H54 (cell line): ENCODE measurements at regions not wholly inside any gene's neighbourhood (a gene's known extent, or its start where the extent isn't known, plus 50 kb on each side); places are given as distances from the start of the nearest gene placed in this dataset.

Experiments
- DNase-seq: peaks from one replicate; pipeline ENCODE4 v3.0.0; 2011; ENCODE audit warnings: low spot score, mixed read lengths; ENCODE audit not compliant: insufficient read length
- FAIRE-seq: peaks from 3 replicates; lab custom pipeline; 2011; peaks lifted over from hg19 to GRCh38; lab: Jason Lieb, UNC
- POLR2A ChIP-seq: IDR thresholded peaks from 2 replicates; pipeline ENCODE4 v1.6.1; 2011; ENCODE audit warnings: low read depth, mild to moderate bottlenecking, low read length

DNA sequence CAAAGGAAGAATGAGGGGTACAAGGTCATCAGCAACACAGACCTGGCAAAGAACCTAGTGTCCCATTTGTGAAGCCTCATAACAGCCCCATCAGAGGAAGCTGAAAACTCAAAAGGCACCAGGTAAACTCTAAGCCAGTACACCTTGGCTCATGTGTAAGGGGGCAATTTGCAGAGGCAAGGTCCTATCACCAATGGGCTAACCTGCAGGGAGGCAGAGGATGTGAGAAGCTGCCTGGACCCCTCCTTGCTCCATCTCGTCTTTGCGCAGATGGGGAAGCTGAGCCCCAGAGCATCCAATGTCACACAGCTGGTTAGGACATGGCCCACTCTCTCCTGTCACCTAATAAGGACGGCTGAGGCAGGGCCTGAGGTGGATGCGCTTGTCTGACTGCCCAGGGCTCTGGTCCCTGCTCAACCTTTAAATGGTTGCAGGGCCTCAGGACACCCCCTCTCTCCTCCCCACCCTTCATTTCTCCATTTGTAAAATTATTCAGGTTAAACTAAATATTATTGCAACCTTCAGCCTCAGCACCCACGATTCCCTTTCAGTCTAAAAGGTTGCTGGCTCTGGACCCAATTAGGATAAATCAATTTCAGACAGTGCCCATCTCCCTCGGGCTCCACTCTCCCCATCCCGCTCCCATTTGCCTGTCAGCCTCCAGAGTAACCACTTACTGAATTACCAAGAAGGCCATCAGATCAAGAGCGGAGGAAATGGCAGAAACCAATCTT lies 135.3 kb downstream of the OAT start:
- DNase-seq (no peak), FAIRE-seq (no peak)

GRCh38 chr10:124282326-124282725 lies 136.4 kb downstream of the OAT start:
- no peak for DNase-seq
- TF ChIP-seq POLR2A, result no peak

More for the DNA sequence above, 135.3 kb downstream of the OAT start:
- no peak for TF ChIP-seq POLR2A

DNA sequence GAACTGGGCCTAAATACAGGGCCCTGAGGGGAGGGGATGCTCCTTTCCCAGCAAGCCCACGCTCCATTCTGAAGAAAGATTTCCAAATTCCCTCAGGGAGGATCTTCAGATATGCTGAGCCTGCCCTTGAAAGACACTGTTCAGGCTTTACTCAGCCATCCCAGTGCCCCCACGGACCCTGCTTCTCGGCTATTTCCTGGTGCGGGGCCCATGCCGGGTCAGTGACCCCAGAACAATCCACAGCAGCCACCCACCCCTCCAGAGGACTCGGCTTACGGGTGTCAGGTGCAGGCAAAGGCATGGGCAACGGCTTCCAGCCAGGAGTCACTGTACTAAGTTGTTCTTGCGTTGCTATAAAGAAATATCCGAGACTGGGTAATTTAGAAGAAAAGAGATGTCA lies 137.1 kb downstream of the OAT start:
- no peak for FAIRE-seq
- TF ChIP-seq POLR2A, result no peak
- DNase-seq, result no peak

More at GRCh38 chr10:124282326-124282725, 136.4 kb downstream of the OAT start:
- FAIRE-seq, result no peak

DNA sequence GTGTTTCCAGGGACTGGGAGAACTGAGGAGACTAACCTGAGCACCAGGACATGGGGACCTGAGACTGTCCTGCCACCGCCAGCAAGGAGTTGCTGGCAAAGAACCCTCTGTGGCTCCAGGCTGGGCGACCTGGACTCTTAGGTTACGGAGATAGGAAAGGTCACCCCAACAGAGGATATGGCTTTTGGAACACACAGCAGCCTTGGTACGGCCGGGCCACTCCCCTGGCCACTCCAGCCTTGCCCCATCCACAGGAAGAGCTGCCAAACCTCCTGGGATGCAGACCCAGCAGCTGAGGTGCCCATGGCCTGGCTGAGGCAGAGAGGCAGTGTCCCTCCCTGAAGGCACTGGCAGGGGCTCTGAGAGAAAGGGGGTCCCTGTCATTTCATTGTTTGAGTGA lies 137.8 kb downstream of the OAT start:
- no peak for DNase-seq
- FAIRE-seq, result no peak
- TF ChIP-seq POLR2A, result no peak

DNA sequence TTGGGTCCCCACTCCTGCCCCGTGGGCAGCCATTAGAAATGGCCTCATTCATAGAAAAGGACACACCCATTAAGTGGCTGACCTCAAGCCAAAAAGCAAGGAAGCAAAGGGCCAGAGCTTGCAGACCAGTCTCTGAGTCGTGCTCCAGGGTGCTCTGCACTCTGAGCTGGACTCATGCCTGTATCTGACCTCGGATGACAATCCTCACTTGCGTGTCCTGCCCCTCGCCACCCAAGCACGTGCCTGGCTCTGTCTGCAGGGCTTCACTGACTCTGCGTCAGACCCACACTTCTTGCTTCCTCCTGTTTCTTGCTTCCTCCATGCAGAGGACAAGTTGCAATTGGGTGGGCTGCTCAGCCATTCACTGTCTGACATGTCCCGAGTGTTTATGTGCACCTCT lies 138.8 kb downstream of the OAT start:
- TF ChIP-seq POLR2A, result no peak
- no peak for DNase-seq
- no peak for FAIRE-seq

- TF ChIP-seq POLR2A, result no peak
- FAIRE-seq (no peak), DNase-seq (no peak)
Measured at GRCh38 chr10:124279298-124279697, 139.4 kb downstream of the OAT start.

GRCh38 chr10:124278356-124278755 lies 140.4 kb downstream of the OAT start:
- DNase-seq (no peak), FAIRE-seq (no peak)
- no peak for TF ChIP-seq POLR2A

DNA sequence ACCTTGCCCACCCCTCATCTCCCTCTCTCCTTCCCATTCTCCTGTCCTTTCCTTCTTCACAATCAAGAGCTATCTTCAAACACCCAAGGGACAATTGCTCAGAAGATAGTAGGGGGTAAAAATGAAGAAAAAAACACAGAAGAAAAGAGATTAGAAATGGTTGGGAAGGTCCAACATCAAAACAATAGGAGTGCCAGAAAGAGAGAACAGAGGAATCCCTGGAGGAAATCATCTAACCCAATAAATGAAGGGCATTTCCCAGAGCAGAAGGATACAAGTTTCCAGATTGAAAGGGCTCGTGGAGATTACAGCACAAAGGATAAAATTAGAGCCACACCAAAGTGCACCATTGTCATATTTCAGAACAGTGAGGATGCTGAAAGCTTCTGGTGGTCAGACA lies 145.6 kb downstream of the OAT start:
- no peak for TF ChIP-seq POLR2A
- no peak for DNase-seq
- no peak for FAIRE-seq

DNA sequence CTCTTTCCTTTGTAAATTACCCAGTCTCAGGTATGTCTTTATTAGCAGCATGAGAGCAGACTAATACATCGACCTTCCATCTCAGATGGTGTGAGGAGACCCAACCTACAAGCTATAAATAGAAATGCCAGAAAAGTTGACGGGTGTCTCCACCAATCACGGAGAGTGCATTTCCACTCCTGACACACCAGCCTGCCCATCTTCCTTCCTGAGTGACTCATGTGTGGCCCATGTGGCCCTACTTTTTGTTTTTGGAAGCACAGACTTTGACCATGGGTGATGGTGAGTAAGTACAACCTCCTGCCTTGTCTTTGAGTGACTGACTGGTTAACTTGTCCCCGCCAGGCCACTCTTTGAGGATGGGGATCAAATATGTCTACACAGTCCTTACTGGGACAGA lies 147.0 kb downstream of the OAT start:
- no peak for DNase-seq
- no peak for TF ChIP-seq POLR2A
- no peak for FAIRE-seq

GRCh38 chr10:124270530-124271327 lies 148.0 kb downstream of the OAT start:
- no peak for DNase-seq
- FAIRE-seq, result no peak
- TF ChIP-seq POLR2A, result no peak

- no peak for TF ChIP-seq POLR2A
- no peak for FAIRE-seq
Measured at GRCh38 chr10:124268976-124269375, 149.7 kb downstream of the OAT start.

GRCh38 chr10:124267911-124268549 lies 150.7 kb downstream of the OAT start:
- no peak for FAIRE-seq
- no peak for DNase-seq
- no peak for TF ChIP-seq POLR2A

More at GRCh38 chr10:124268976-124269375, 149.7 kb downstream of the OAT start:
- no peak for DNase-seq

DNA sequence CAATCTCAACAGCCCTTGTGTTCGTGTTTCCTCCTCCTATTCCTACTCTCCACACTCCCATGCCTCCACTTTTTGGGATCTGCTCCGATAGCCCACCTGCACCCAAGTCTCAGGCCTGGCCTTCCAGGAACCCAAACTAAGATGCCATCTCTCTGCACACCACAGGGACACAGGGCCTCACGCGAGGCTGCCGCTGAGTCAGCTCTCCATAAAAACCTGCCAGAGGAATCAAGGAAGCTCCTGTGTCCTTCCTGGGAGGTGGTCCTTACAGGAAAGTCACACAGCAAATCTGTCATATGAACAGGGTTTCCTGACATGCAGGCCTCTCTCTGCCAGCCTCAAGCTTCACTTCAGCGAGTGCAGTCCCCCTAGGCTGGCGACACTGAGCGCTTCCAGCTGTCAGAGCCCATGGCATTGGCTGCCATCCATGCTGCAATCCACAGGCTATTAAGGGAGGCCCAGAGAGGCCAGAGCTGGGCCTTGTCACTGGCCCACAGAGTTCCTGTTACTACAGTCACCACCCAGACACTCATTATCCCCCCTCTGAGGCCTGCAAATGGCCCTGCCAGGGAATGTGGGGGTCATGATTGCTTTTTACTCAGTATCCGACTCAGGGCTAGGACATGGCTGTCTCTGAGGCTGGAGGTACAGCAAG lies 151.4 kb downstream of the OAT start:
- FAIRE-seq (no peak), DNase-seq (no peak)
- no peak for TF ChIP-seq POLR2A
